OCI-LY1 (cell line): ENCODE measurements at regions not wholly inside any gene's neighbourhood (a gene's known extent, or its start where the extent isn't known, plus 50 kb on each side); places are given as distances from the start of the nearest gene placed in this dataset.

Experiments used
- H2AFZ ChIP-seq: fragments of 200-600 bp; sonication (generic), shearing (Covaris generic); 2 replicates; pipeline ENCODE4 v1.6.0; 2014; ENCODE audit warnings: antibody characterized with exemption, mild to moderate bottlenecking, low read length
- H3F3A ChIP-seq: fragments of 200-600 bp; sonication (generic), shearing (Covaris generic); 2 replicates; pipeline ENCODE4 v1.6.0; 2014; ENCODE audit warnings: mild to moderate bottlenecking, antibody characterized with exemption, low read length, moderate library complexity; ENCODE audit not compliant: insufficient read depth
- H3K27ac ChIP-seq: fragments of 200-600 bp; sonication (generic); 2 replicates; pipeline ENCODE4 v1.5.1; 2014; ENCODE audit warnings: low read length, mixed run types, mild to moderate bottlenecking, low read depth; ENCODE audit not compliant: poor library complexity, severe bottlenecking
- H3K27me3 ChIP-seq: fragments of 200-600 bp; sonication (generic); 2 replicates; pipeline ENCODE4 v1.6.0; 2014; ENCODE audit warnings: antibody characterized with exemption, mild to moderate bottlenecking, low read length, moderate library complexity; ENCODE audit not compliant: insufficient read depth
- H3K36me3 ChIP-seq: fragments of 200-600 bp; sonication (generic); 2 replicates; pipeline ENCODE4 v1.6.1; 2014; ENCODE audit warnings: mild to moderate bottlenecking, antibody characterized with exemption, low read length, moderate library complexity, mixed read lengths; ENCODE audit not compliant: insufficient read depth
- H3K4me1 ChIP-seq: fragments of 200-600 bp; sonication (generic); 2 replicates; pipeline ENCODE4 v1.5.1; 2014; ENCODE audit warnings: mild to moderate bottlenecking, low read length, moderate library complexity; ENCODE audit not compliant: insufficient read depth, severe bottlenecking
- H3K4me2 ChIP-seq: fragments of 200-600 bp; sonication (generic), shearing (Covaris generic); 2 replicates; pipeline ENCODE4 v1.6.1; 2014; ENCODE audit warnings: low read length
- H3K4me3 ChIP-seq: fragments of 200-600 bp; sonication (generic); 2 replicates; pipeline ENCODE4 v1.5.1; 2014; ENCODE audit warnings: low read length, low read depth, mild to moderate bottlenecking, mixed read lengths; ENCODE audit not compliant: poor library complexity, severe bottlenecking
- H3K79me2 ChIP-seq: fragments of 200-600 bp; shearing (Covaris generic); 2 replicates; pipeline ENCODE4 v1.6.1; 2016; ENCODE audit warnings: mixed run types, low read length, mixed read lengths; ENCODE audit not compliant: insufficient read depth
- H3K9ac ChIP-seq: fragments of 200-600 bp; sonication (generic), shearing (Covaris generic); 2 replicates; pipeline ENCODE4 v1.6.1; 2014; ENCODE audit warnings: mild to moderate bottlenecking, low read length, mixed read lengths
- H3K9me2 ChIP-seq: fragments of 200-600 bp; sonication (generic), shearing (Covaris generic); 2 replicates; pipeline ENCODE4 v1.6.1; 2014; ENCODE audit warnings: low read depth, mild to moderate bottlenecking, low read length, mixed read lengths
- H3K9me3 ChIP-seq: fragments of 200-600 bp; shearing (Covaris generic); 2 replicates; pipeline ENCODE4 v1.6.1; 2014; ENCODE audit warnings: low read length, mixed read lengths
- H4K20me1 ChIP-seq: fragments of 200-600 bp; sonication (generic), shearing (Covaris generic); 2 replicates; pipeline ENCODE4 v1.6.0; 2016; ENCODE audit warnings: mild to moderate bottlenecking, low read length; ENCODE audit not compliant: insufficient read depth
- CTCF ChIP-seq: fragments of 200-600 bp; sonication (generic), shearing (Covaris generic); IDR thresholded peaks from 2 replicates; pipeline ENCODE4 v1.5.1; 2017; ENCODE audit warnings: mild to moderate bottlenecking, antibody characterized with exemption, low read length, moderate library complexity, mixed read lengths
- EZH2 ChIP-seq: fragments of 200-600 bp; sonication (generic), shearing (Covaris generic); IDR thresholded peaks from 2 replicates; pipeline ENCODE4 v1.8.0; 2017; ENCODE audit warnings: borderline replicate concordance, mixed run types, mild to moderate bottlenecking, antibody characterized with exemption, low read length, moderate library complexity, mixed read lengths

GRCh38 chr21:25424048-25424447, 183.2 kb downstream of the MRPL39 start:
- Histone ChIP-seq H3K9me2 (no peaks in the 10 kb centered on the region), H3K4me2 (no peak overlapping the region), H3F3A (no peaks in the 10 kb centered on the region), H4K20me1 (no peaks in the 10 kb centered on the region), H3K9ac (no peak overlapping the region), H3K4me1 (peaks cover 6% of the 10 kb centered on the region), H3K9me3 (no peaks in the 10 kb centered on the region), H3K36me3 (no peaks in the 10 kb centered on the region), H3K4me3 (no peak overlapping the region), H3K27me3 (no peaks in the 10 kb centered on the region), H3K79me2 (no peaks in the 10 kb centered on the region), H2AFZ (no peak overlapping the region), H3K27ac (no peak overlapping the region)
- no peak for TF ChIP-seq CTCF
- TF ChIP-seq EZH2, result no peak

GRCh38 chr21:25422610-25423608, 184.4 kb downstream of the MRPL39 start:
- Histone ChIP-seq H3K9me3 (no peaks in the 10 kb centered on the region), H3K79me2 (no peaks in the 10 kb centered on the region), H3K36me3 (no peaks in the 10 kb centered on the region), H2AFZ (no peak overlapping the region), H3K9ac (no peak overlapping the region), H3K9me2 (no peaks in the 10 kb centered on the region), H3K27me3 (no peaks in the 10 kb centered on the region), H3K27ac (no peak overlapping the region), H3K4me2 (no peak overlapping the region), H3F3A (no peaks in the 10 kb centered on the region), H4K20me1 (no peaks in the 10 kb centered on the region), H3K4me3 (no peak overlapping the region), H3K4me1 (peaks cover 6% of the 10 kb centered on the region)
- no peak for TF ChIP-seq CTCF
- no peak for TF ChIP-seq EZH2

GRCh38 chr21:25421321-25422028, 185.8 kb downstream of the MRPL39 start:
- Histone ChIP-seq H3K9ac (no peak overlapping the region), H3K4me1 (peaks cover 6% of the 10 kb centered on the region), H3K27ac (no peak overlapping the region), H3F3A (no peaks in the 10 kb centered on the region), H4K20me1 (no peaks in the 10 kb centered on the region), H2AFZ (no peak overlapping the region), H3K9me3 (no peaks in the 10 kb centered on the region), H3K4me2 (no peak overlapping the region), H3K9me2 (no peaks in the 10 kb centered on the region), H3K27me3 (no peaks in the 10 kb centered on the region), H3K36me3 (no peaks in the 10 kb centered on the region), H3K79me2 (no peaks in the 10 kb centered on the region), H3K4me3 (no peak overlapping the region)
- TF ChIP-seq EZH2, result no peak
- peak; percentile 63 for TF ChIP-seq CTCF
